ENCODE measurements at regions not wholly inside any gene's neighbourhood (a gene's known extent, or its start where the extent isn't known, plus 50 kb on each side); places are given as distances from the start of the nearest gene placed in this dataset.

GRCh38 chr5:103783669-103784068, 221.1 kb upstream of the NUDT12 start:
- H3K4me3 ChIP-seq (replicated peaks; ENCODE audit: low read depth, low read length): no peak overlapping the region
- no peak for DNase-seq (ENCODE audit: extremely low read depth, low read depth)
- TF ChIP-seq CTCF (IDR thresholded peaks at IDR 0.05; ENCODE audit: low read depth, low read length, missing control alignments): no peak

GRCh38 chr5:103780794-103781193, 218.2 kb upstream of the NUDT12 start:
- no peak overlapping the region for H3K4me3 ChIP-seq (replicated peaks; ENCODE audit: low read depth, low read length)
- no peak for TF ChIP-seq CTCF (IDR thresholded peaks at IDR 0.05; ENCODE audit: low read depth, low read length, missing control alignments)
- no peak for DNase-seq (ENCODE audit: extremely low read depth, low read depth)

GRCh38 chr5:103774721-103775120, 212.1 kb upstream of the NUDT12 start:
- no peak overlapping the region for H3K4me3 ChIP-seq (replicated peaks; ENCODE audit: low read depth, low read length)
- no peak for TF ChIP-seq CTCF (IDR thresholded peaks at IDR 0.05; ENCODE audit: low read depth, low read length, missing control alignments)
- no peak for DNase-seq (ENCODE audit: extremely low read depth, low read depth)

GRCh38 chr5:103772248-103772647, 209.7 kb upstream of the NUDT12 start:
- no peak overlapping the region for H3K4me3 ChIP-seq (replicated peaks; ENCODE audit: low read depth, low read length)
- no peak for DNase-seq (ENCODE audit: extremely low read depth, low read depth)
- no peak for TF ChIP-seq CTCF (IDR thresholded peaks at IDR 0.05; ENCODE audit: low read depth, low read length, missing control alignments)

GRCh38 chr5:103764403-103764802, 201.8 kb upstream of the NUDT12 start:
- DNase-seq (ENCODE audit: extremely low read depth, low read depth): no peak
- H3K4me3 ChIP-seq (replicated peaks; ENCODE audit: low read depth, low read length): no peak overlapping the region
- TF ChIP-seq CTCF (IDR thresholded peaks at IDR 0.05; ENCODE audit: low read depth, low read length, missing control alignments): no peak

- TF ChIP-seq CTCF (IDR thresholded peaks at IDR 0.05; ENCODE audit: low read depth, low read length, missing control alignments): no peak
- DNase-seq (ENCODE audit: extremely low read depth, low read depth): no peak
- no peak overlapping the region for H3K4me3 ChIP-seq (replicated peaks; ENCODE audit: low read depth, low read length)
Measured at GRCh38 chr5:103758996-103759395, 196.4 kb upstream of the NUDT12 start.

GRCh38 chr5:103755974-103756373, 193.4 kb upstream of the NUDT12 start:
- H3K4me3 ChIP-seq (replicated peaks; ENCODE audit: low read depth, low read length): no peak overlapping the region
- no peak for DNase-seq (ENCODE audit: extremely low read depth, low read depth)
- TF ChIP-seq CTCF (IDR thresholded peaks at IDR 0.05; ENCODE audit: low read depth, low read length, missing control alignments): no peak

Data from HFF-Myc (cell line).